Eye (tissue), 1 donor: ENCODE measurements at regions not wholly inside any gene's neighbourhood (a gene's known extent, or its start where the extent isn't known, plus 50 kb on each side); places are given as distances from the start of the nearest gene placed in this dataset.
"Not testable (repeated sequence)": the region's sequence is repeated elsewhere in the genome, so short reads cannot be mapped to it uniquely, and the experiment has no call there.

Source experiments
- DNase-seq: peaks from one replicate; pipeline ENCODE4 v3.0.0-alpha.2; 2015

DNA sequence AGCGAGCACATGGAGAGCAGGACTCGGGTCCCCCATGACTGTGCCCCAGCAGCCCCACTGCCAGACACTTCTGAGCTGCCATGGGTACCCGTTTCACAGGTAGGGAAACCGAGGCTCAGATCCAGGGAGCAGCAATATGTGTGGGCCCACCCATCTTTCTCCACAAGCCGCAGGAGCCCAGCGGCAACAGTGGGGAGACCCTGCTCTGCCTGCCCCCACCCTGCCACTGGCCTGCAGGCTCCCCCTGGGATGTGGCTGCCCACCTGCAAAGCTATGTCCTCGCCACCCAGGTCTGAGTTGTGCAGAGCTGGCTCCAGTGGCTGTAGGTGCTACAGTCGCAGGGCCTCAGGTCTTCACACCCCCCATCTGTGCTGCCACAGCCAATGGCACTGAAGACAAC is 50.6 kb upstream of the C1QTNF9B start:
- DNase-seq, result no peak

DNA sequence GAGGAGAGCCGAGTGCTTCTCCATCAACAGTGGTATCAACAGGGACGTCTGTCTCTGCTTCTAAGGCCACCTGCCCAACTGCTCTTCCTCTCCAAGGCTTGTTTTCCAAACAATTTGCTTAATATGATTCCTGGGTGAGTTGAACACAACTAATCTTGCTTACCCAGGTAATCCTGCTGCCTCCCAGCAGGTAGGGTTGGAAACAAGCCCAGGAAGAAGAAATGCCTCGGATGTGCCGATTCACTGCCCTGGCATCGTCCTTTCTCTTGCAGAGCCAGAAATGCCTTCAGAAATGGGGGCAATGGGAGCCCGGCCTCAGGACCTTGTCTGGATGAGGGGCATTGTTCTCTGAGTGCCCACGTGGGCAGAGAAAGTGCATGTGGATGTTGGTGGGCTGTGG is 51.9 kb upstream of the C1QTNF9B start:
- DNase-seq, result no peak

DNA sequence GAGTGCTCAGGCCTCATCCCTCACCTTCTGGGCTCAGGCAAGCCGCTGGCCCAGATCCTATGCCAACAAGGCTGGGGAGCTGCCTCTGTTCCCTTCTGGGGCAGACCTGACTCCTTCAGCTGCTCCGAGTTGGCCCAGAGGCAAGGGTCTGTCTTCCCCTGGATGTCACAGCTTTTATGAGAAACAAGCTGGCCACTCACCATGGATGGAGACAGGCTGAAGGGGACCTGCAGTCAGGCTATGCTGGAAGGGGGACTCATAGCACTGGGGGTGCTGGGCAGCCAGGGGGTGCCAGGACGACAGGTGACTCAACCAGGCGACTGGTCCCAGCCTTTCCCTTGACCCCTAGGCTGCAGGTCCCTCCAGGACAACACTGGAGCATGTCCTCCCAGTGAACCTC is 52.4 kb upstream of the C1QTNF9B start:
- DNase-seq, result no peak

DNA sequence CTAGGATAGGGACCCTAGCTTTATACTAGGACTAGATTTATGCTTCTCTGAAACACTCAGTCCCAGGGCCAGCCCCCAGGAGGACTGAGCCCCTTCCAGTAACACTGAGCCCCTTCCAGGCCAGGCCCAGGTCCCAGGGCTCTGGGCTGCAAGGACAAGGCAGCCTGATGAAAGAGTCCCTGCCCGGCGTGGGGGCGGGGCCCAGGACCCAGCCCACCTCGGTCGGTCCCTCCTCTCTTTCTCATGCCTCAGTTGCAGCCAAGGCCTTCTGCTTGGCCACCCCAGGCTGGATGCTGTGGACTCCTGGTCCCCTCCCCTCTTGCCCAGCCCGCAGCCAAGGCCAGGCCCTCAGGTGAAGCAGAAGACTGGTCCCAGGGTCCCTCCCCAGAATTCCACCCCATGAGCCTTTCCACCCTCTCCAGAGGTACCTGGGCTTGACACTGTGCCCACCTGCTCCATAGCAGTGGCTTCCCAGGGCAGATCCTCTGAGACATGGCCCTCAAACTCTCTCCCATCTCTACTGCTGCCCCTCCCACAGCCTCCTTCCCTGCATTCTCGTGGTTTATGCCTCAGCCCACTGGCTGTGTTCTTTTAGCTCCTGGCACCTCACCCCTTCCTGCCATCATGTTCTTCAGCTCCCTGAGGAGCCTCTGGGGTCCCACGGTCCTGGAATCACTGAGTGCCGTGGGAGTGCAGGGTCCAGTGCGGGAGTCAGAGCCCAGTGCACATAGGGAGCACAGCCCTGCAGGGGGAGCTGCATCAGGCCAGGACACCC is 53.6 kb upstream of the C1QTNF9B start:
- DNase-seq, result no peak

DNA sequence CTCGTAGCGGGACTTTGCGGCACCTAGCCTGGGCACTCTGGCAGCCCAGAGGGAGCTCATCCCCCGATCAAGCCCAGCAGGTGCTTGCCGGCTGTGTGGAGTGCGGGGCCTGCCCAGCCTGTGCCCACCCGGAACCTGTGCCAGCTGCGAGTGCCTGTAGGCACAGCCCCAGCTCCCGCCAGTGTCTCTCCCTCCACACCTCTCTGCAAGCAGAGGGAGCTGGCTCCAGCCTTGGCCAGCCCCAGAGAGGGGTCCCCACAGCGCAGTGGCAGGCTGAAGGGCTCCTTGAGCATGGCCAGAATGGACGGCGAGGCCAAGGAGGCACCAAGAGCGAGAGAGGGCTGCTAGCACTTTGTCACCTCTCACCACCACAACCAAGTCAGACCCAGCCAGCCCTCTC is 55.5 kb upstream of the C1QTNF9B start:
- DNase-seq, result no peak

DNA sequence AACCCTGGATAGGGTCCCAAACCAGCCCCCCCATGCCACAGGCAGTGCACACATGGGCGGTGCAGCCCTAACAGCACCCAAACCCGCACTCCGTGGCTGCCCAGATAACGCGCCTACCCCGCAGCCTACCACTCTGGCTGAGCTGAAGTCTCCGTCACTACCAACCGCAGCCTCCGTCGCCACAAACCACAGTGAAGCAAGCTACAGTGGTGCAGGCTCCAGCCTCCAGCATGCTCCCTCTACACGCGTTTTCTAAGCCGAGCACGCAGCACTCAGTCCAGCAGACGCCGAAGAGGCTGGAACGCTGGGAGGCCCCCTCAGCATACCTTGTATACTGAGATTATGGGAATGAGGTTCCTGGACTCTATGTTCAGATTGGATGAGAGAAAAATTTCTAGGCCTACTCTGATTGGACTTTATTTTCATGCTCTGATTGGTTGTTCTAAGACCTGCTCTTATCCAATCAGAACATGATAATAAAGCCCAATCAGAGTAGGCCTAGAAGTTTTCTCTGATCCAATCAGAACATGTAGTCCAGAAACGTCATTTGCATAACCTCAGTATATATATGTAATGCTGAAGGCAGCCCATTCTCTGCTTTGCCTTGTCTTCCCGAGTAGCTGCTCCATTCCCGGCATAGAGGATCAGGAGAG is 56.7 kb upstream of the C1QTNF9B start:
- no peak for DNase-seq

DNA sequence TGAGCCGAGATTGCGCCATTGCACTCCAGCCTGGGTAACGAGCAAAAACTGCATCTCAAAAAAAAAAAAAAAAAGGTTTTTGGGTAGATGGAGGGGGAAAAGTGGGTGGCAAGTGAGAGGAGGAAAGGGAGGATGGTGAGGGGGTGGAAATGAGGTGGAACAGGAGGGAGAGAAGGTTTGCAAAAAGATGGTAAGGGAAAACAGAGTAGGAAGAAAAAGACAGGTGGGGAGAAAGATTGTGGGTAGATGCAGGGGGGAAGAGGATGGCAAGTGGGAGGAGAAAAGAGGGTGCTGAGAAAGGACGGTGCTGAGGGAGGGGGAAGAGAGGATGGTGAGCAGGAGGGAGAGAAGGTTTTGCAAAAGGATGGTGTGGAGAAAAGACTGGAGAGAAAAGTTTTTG is 57.8 kb upstream of the C1QTNF9B start:
- no peak for DNase-seq

DNA sequence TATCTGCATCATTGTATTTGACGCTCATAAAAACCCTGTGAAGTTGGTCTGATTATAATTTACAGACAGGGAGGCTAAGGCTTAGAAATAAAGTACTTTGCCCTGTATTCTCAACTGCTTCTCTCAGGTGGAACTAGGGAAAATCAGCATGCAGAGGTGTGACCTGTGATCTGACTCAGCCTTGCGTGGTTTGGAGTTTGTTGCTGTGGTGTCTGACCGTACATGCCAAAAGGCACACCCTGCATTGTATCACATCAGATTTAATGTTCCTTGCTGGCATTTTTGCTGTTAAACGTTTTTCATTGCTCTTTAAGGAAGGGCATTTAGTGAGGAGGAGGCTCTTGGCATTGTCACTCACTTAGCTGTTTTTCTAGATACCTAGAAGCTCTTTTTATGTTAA is 58.8 kb upstream of the C1QTNF9B start:
- DNase-seq, result no peak

DNA sequence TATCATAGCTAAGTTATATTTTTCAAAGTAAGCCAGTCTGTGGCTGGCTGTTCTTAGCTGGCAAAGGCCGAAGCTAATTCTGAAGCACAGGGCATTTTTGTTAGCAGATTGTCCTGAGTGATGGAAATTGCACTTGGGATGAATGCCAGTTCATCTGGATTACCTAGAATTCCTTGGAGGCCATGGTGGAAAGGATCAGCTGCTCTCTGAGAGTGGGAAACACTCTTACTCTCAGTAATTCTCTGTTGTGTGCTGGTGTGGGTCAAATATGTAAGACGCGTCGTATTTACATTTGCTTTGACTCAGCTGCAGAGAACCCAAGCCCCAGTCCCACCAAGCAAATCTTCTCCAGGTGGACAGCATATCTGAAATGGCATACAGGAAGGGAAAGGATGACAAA is 60.7 kb upstream of the C1QTNF9B start:
- peak; percentile 61 for DNase-seq

DNA sequence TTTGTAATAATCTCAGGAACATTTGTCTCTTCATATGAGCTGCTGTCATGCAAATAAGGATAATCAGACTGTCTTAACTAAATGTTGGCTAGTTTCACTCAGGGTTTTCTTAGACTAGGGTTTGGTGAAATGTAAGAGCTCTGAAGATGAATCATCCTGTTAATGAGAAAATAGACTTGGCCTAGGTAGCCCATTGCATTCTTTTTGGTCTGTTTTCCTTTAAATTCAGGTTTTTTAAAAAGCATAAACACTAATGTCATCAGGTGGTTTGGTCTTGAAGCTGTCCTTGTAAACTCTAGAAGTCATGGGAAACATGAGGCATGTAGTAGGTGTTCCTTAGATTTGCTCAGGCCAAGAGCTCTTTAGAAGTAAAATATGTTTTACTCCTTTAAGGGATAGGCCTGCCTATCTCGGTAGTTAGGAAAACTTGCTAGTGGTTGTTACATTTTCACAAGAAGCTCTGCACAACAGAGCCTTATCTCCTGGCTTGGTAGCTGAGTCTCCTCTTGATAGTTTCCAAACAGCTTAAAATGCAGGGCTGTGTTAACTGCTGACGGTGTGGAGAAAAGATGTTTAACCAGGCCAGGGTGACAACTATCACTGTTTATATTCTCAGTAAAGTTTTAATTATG is 62.0 kb upstream of the C1QTNF9B start:
- DNase-seq, result no peak

DNA sequence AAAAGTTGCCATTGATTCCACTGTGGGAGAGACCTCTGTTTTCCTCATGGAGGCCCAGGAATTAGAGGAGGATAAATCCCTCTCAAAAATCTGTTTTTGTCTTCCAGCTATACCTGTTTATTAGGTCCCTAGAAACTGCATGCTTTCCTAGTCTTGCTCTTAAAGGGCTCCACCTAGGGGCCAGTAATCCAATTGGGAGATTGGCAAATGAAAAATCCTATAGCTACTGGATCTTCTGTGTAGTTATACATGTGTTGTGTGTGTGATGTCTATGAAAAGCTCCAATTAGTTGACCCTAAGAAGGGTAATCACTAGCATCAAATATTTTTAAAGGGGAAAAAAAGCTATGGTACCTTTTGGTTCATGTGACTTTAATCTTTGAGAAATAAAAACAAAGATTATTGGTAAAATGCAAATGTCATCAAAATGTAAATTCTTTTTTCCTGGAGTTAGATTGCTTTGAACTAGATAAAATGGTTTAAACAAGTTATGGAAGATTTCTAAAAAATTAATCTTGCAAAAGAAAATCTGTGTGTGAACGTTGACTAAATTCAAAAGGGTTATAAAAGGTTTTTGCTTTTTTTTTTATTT is 63.4 kb upstream of the C1QTNF9B start:
- DNase-seq, result peak; percentile 50

DNA sequence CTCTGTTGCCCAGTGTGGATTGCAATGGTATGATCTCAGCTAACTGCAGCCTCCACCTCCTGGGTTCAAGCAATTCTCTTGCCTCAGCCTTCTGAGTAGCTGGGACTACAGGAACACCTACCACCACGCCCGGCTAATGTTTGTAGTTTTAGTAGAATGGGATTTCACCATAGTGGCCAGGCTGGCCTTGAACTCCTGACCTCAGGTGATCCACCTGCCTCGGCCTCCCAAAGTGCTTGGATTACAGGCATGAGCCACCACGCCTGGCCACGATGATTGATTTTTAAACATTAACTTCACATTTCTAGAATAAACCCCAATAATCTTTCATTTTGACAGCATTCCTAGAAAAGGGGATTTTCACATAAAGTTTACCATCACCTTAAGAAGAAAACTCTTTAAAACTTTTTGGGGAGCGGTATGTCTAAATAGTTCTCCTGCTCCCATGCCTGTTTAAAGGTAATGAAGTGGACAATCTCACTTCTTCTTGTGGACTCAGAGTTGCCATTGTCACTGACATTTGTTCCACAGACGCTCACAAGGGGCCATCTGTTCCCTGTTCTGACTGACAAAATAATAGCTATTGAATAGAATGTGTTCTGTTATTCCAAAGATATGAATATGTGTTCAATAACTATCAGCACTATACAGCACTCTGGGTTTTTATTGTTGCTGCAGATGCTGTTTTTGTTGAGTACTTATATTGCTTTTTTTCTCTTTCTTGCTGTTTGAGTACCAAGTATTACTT is 66.1 kb upstream of the C1QTNF9B start:
- peak; percentile 21 for DNase-seq

DNA sequence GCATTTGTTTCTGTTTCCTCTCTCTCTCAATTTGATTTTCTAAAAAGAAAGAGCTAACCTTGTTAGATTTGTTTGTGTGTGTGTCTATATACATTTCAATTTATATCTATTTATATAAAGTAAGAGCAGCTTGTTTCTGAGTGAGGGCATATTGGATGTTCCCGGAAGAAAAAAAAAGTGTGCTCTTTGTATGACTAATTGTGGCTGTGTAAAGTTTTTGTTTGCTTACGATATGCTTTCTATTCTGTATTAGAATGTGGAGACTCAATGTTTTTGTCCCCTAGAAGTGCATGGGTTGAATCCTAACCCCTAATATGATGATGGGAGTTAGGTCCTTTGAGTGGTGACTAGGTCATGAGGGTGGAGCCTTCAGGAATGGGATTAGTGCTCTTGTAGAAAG is 66.6 kb upstream of the C1QTNF9B start:
- DNase-seq, result no peak

DNA sequence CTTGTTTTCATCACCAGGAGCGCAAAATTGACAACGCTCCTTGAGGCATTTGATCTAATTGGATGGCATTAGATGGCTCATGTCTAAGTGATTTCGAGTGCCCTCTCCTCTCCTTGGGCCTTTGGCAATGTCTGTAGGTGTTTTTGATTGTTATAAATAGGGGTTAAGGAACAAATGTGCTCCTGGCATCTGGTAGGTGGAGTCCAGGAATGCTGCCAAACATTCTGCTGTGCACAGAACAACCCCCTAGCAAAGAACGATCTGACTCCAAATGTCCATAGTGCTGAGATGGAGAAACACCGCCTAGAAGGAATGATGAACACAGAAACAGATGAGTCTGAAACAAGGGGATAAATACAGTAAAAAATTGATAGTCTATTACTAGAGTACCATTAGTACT is 68.0 kb upstream of the C1QTNF9B start:
- no peak for DNase-seq

DNA sequence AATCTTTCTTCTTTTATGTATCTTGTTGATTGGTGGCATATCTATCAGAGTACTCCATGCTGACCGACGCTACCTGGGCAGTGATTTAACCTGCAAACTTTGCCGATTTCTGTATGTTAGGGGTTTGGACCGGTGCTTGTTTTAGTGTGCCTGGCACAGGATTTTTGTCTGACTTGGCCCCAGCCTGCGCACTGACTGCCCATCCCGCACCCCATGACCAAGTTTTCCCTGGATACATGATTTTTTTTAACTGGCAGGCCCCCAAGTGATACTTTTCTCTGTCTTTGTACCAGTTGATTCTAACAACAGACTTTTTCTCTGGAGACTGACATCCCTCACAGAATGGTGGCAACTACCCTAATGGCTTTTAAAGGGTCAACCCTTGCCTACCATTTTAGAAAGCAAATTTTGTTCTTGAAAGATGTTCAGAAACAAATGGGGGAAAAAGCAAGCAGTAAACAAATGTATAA is 69.0 kb upstream of the C1QTNF9B start:
- no peak for DNase-seq

DNA sequence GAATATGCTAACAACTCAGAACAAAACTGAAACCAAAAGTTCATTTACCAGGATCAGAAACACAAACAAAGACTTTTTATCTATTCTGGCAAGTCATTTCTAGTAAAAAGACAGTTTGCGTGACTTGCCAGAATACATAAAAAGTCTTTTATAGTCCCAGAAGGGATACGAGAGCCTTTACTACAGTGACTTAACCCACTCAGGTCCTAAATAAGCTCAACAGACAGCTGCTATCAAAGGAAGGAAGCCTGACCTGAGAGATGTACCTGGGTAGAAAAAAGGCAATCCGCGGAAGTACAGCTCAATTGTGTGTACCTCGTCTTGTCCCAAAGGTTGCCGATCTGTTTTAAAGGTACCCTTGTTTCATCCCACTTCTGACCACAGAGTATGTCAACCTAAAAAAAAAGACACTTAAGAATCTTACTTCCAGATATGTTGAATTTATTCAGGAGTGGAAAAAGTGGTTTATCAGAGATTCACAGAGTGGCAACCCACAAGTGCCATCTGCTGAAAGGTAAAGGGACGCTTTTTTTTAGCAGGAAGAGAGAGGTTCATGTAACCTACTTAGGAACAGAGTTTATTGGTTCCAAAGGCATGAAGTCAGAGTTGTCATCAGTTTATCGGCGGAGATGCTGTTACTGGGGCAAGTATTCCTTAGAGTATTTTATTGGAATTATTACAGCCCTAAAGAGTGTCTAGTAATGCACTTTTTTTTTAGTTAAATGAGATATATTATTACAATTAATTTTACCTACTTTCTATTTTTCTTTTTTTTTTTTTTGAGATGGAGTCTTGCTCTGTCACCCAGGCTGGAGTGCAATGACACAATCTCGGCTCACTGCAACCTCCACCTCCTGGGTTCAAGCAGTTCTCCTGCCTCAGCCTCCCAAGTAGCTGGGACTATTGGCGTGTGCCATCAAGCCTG is 69.7 kb upstream of the C1QTNF9B start:
- DNase-seq, result no peak

DNA sequence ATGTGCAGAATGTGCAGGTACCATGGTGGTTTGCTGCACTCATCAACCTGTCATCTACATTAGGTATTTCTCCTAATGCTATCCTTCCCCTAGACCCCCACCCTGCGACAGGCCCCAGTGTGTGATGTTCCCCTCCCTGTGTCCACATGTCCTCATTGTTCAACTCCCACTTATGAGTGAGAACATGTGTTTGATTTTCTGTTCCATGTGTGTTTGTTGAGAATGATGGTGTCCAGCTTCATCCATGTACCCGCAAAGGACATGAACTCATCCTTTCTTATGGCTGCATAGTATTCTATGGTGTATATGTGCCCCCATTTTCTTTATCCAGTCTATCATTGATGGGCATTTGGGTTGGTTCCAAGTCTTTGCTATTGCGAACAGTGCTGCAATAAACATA is 70.5 kb upstream of the C1QTNF9B start:
- not testable (repeated sequence) for DNase-seq

DNA sequence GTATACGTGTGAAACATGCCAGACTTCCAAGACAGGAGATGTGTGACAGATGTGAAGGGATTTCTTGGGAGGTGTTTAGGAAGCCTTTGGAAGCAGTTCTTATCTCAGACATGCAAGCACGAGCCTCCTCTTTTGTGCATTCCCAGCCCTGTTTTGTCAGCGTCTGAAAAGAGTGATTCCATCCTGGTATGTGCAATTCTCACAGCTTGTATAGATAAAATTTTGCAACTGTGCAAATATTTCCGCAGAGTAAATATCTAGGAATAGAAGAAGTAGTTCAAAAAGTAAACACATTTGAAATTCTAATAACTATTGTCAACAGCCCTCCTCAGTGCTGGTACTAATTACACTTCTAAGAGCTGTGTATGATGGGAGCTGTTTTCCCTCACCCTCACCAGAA is 72.3 kb upstream of the C1QTNF9B start:
- DNase-seq, result peak; percentile 20

DNA sequence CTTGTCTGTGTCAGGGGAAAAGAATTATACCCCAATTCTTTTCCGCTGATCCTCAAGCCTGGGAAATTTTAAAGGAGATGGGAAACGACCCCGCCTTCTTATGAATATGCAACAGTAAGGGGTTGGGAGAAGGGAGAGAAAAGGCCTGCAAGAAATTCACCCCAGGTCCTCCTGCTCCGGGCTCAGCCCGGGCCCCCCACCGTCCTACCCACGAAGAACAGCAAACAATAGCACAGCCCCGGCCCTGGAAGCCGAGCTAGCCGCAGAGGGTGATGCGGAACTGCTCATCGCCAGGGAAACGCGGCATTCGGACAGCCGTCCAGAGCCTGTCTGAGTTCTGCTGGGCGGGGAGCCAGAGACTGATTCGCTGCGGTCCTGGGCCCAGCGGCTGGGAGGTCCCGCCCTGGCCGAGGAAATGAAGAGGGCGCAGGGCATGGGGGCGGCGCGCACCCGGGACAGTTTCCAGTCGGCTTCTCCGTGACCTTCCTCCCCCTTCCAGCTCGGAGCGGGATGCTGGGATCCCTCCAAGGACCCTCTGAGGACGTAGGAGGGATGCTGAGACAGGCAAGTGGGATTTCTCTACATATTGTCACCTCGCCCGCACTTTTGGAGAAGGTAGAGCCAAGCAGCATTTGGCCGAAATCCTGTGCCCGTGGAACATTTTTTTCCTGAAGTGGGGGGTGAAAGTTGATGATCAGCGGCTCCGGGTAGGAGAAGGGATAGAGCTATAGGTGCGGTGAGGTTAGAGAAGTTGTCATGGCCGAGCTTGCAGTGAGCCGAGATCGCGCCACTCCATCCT is 82.3 kb upstream of the C1QTNF9B start:
- peak; percentile 90 for DNase-seq

DNA sequence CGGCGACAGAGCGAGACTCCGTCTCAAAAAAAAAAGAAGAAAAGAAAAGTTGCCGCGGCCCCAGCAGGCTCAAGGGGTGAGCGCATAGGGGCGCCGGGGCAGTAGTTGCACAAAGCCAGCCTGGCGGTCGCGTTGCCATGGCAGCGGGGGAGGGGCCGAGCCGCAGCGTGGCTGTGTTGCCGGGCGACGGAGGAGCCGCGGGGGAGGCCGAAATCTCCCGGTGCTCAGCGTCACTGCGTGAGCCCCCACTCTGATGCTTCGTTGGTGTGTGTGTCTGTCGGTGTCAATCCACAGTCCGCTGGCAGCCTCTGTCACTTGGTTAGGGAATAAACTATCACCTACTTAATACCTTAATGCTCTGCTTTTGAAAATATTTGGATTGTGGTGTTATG is 82.9 kb upstream of the C1QTNF9B start:
- DNase-seq, result peak; percentile 94

DNA sequence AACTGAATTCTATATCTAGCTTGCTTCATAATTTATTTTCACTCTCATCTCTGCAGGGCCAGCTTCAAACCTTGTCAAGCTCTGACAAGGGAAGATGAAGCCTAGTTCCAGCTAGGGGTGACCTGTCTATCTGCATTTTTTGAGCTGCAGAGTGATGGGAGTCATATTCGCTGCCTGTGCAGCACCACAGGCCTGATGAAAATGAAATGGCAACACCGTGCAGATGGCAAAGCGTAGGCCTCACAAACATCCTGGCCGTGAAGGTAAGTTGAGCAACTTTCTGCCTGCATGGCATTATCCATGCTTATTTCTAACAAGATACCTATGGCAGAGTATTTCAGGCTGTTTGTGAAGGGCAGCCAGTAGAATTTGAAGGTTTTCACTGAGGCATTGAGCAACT is 86.4 kb upstream of the C1QTNF9B start:
- DNase-seq, result no peak
